SK-N-SH (cell line): ENCODE measurements at regions not wholly inside any gene's neighbourhood (a gene's known extent, or its start where the extent isn't known, plus 50 kb on each side); places are given as distances from the start of the nearest gene placed in this dataset.

ENCODE experiments used
- CTCF ChIA-PET: fragments of 300-600, 350-600 bp; formaldehyde crosslinking; extraction: SDS; loops from one replicate; lab custom pipeline; 2021; lab: Yijun Ruan, JAX
- POLR2A ChIA-PET: fragments of 350-600 bp; sonication (Branson Sonifier 250); formaldehyde crosslinking; extraction: SDS; loops from one replicate; lab custom pipeline; 2020; ENCODE audit warnings: antibody characterized with exemption, inconsistent platforms; lab: Yijun Ruan, JAX
- DNase-seq: peaks from one replicate; pipeline ENCODE4 v3.0.0; 2012
- H2AFZ ChIP-seq: fragments of 200-600 bp; sonication (generic); 2 replicates; pipeline ENCODE4 v1.8.1; 2016; ENCODE audit warnings: antibody characterized with exemption, mild to moderate bottlenecking, low read depth
- H3F3A ChIP-seq: fragments of 200-600 bp; sonication (generic); replicated peaks from 2 replicates; pipeline ENCODE3; 2016; ENCODE audit warnings: antibody characterized with exemption, mild to moderate bottlenecking; ENCODE audit not compliant: insufficient read depth
- H3K27ac ChIP-seq, 2 experiments: fragments of 200-500 bp in 1 of 2; fragments of 200-600 bp in 1 of 2; sonication (Bioruptor generic) in 1 of 2; sonication (generic), shearing (Covaris generic) in 1 of 2; 2 replicates each; pipeline versions ENCODE4 v1.5.1 to v1.6.1; 2014 to 2016; ENCODE audit warnings: low read depth in 2 of 2, inconsistent platforms in 1 of 2, low read length in 1 of 2, mild to moderate bottlenecking in 1 of 2, mixed read lengths in 1 of 2
- H3K27me3 ChIP-seq: fragments of 200-600 bp; sonication (generic), shearing (Covaris generic); 2 replicates; pipeline ENCODE4 v1.6.1; 2016; ENCODE audit warnings: mixed run types; ENCODE audit not compliant: insufficient read depth
- H3K36me3 ChIP-seq, 2 experiments: fragments of 200-500 bp in 1 of 2; fragments of 200-600 bp in 1 of 2; sonication (Bioruptor generic) in 1 of 2; sonication (generic) in 1 of 2; replicated peaks in 1 of 2; 2 replicates each; pipeline versions ENCODE3 to v1.5.1; 2014 to 2016; ENCODE audit warnings: low read length in 1 of 2, mild to moderate bottlenecking in 1 of 2; ENCODE audit not compliant: insufficient read depth in 2 of 2, control insufficient read depth in 1 of 2
- H3K4me1 ChIP-seq, 2 experiments: fragments of 200-500 bp in 1 of 2; fragments of 200-600 bp in 1 of 2; sonication (Bioruptor generic) in 1 of 2; sonication (generic), shearing (Covaris generic) in 1 of 2; 2 replicates each; pipeline versions ENCODE4 v1.5.1 to v1.6.1; 2014 to 2016; ENCODE audit warnings: low read depth in 1 of 2, low read length in 1 of 2, mixed run types in 1 of 2; ENCODE audit not compliant: insufficient read depth in 2 of 2, control insufficient read depth in 1 of 2
- H3K4me2 ChIP-seq: fragments of 200-600 bp; sonication (generic), shearing (Covaris generic); 2 replicates; pipeline ENCODE4 v1.6.1; 2017; ENCODE audit warnings: mixed run types
- H3K4me3 ChIP-seq, 2 experiments: fragments of 200-500 bp in 1 of 2; fragments of 200-600 bp in 1 of 2; sonication (Bioruptor generic) in 1 of 2; sonication (generic), shearing (Covaris generic) in 1 of 2; 2 replicates each; pipeline versions ENCODE4 v1.5.1 to v1.8.1; 2014 to 2016; ENCODE audit warnings: low read depth in 2 of 2, inconsistent platforms in 1 of 2, low read length in 1 of 2, mild to moderate bottlenecking in 1 of 2, mixed read lengths in 1 of 2, moderate library complexity in 1 of 2
- H3K79me2 ChIP-seq: fragments of 200-600 bp; sonication (generic); 2 replicates; pipeline ENCODE4 v1.8.1; 2017; ENCODE audit warnings: mild to moderate bottlenecking; ENCODE audit not compliant: insufficient read depth
- H3K9ac ChIP-seq: fragments of 200-600 bp; sonication (generic); 2 replicates; pipeline ENCODE4 v1.6.1; 2017; ENCODE audit warnings: mixed run types
- H3K9me2 ChIP-seq: fragments of 200-600 bp; sonication (generic); 2 replicates; pipeline ENCODE4 v1.6.1; 2017; ENCODE audit warnings: mixed run types
- H3K9me3 ChIP-seq: fragments of 200-600 bp; sonication (generic); 2 replicates; pipeline ENCODE4 v1.6.1; 2017; ENCODE audit warnings: mixed run types, mild to moderate bottlenecking, moderate library complexity
- H4K20me1 ChIP-seq: fragments of 200-600 bp; sonication (generic); 2 replicates; pipeline ENCODE4 v1.6.1; 2017; ENCODE audit warnings: mild to moderate bottlenecking, mixed run types; ENCODE audit not compliant: insufficient read depth
- CTCF ChIP-seq: fragments of 200-600 bp; sonication (generic); IDR thresholded peaks from 2 replicates; pipeline ENCODE4 v1.6.1; 2017; ENCODE audit warnings: antibody characterized with exemption, mild to moderate bottlenecking, moderate library complexity
- EP300 ChIP-seq, 2 experiments: IDR thresholded peaks; 2 replicates each; pipeline versions ENCODE4 v1.4.0 to v1.6.1; 2012; ENCODE audit warnings: borderline replicate concordance in 1 of 2, low read depth in 1 of 2, low read length in 1 of 2
- EZH2phosphoT487 ChIP-seq: fragments of 200-600 bp; sonication (generic); IDR thresholded peaks from 2 replicates; pipeline ENCODE4 v1.6.1; 2017; ENCODE audit warnings: low read depth, mixed run types, mild to moderate bottlenecking, antibody characterized with exemption, moderate library complexity, borderline replicate concordance
- FOXJ3 ChIP-seq: sonication (generic); formaldehyde crosslinking; IDR thresholded peaks from 2 replicates; pipeline ENCODE4 v1.5.1; 2020; ENCODE audit warnings: mild to moderate bottlenecking, missing genetic modification reagents
- GABPA ChIP-seq: IDR thresholded peaks from 2 replicates; pipeline ENCODE4 v1.4.0; 2012; ENCODE audit warnings: low read depth, mild to moderate bottlenecking
- GATA2 ChIP-seq: sonication (generic); formaldehyde crosslinking; IDR thresholded peaks from 2 replicates; pipeline ENCODE4 v1.5.0; 2020; ENCODE audit warnings: mild to moderate bottlenecking, missing genetic modification reagents
- JUND ChIP-seq: IDR thresholded peaks from 2 replicates; pipeline ENCODE4 v1.4.0; 2012
- MAX ChIP-seq: IDR thresholded peaks from 2 replicates; pipeline ENCODE4 v1.4.0; 2012; ENCODE audit warnings: low read depth
- MXI1 ChIP-seq: IDR thresholded peaks from 2 replicates; pipeline ENCODE4 v1.6.1; 2012; ENCODE audit warnings: mild to moderate bottlenecking, low read depth, low read length, improper control_type of control experiment
- NRF1 ChIP-seq: IDR thresholded peaks from 2 replicates; pipeline ENCODE4 v1.6.1; 2012; ENCODE audit warnings: low read depth, mild to moderate bottlenecking, low read length
- RCOR1 ChIP-seq: fragments of 150-350 bp; IDR thresholded peaks from 2 replicates; pipeline ENCODE4 v1.6.1; 2017; ENCODE audit warnings: antibody characterized with exemption, low read length
- RXRA ChIP-seq: IDR thresholded peaks from 2 replicates; pipeline ENCODE4 v1.4.0; 2012; ENCODE audit warnings: low read depth, mild to moderate bottlenecking, borderline replicate concordance
- SMC3 ChIP-seq: IDR thresholded peaks from 2 replicates; pipeline ENCODE4 v1.6.1; 2012; ENCODE audit warnings: low read depth, low read length, improper control_type of control experiment
- TAF1 ChIP-seq: IDR thresholded peaks from 2 replicates; pipeline ENCODE4 v1.6.1; 2012; ENCODE audit warnings: low read depth, mild to moderate bottlenecking, low read length, moderate library complexity, borderline replicate concordance
- YY1 ChIP-seq: IDR thresholded peaks from 2 replicates; pipeline ENCODE4 v1.4.0; 2012; ENCODE audit warnings: low read depth, mild to moderate bottlenecking
- WGBS: methylation state at CpG from one replicate; pipeline ENCODE4 v1.1.6; 2017; ENCODE audit warnings: low lambda C conversion rate; 5-methylcytosine and 5-hydroxymethylcytosine counted together

GRCh38 chr9:29150606-29151005, 1577.3 kb upstream of the C9orf72 start (continued):
- TF ChIP-seq JUND (no peak), MAX (no peak), EZH2phosphoT487 (no peak)

- H3K9me2 ChIP-seq = no peaks in the 10 kb centered on the region
- H3K4me3 ChIP-seq = no peak overlapping the region
- peaks cover 36% of the 10 kb centered on the region for H4K20me1 ChIP-seq
- H3K27me3 ChIP-seq = no peaks in the 10 kb centered on the region
- H3K4me1 ChIP-seq = peaks cover 6 to 10% of the 10 kb centered on the region in 2 experiments; a peak in 3 of 4 replicates
- no peaks in the 10 kb centered on the region for H3K9me3 ChIP-seq
- 94% methylated on average over 6 of the region's 6 CpGs for WGBS
- no peaks in the 10 kb centered on the region for H3F3A ChIP-seq
- POLR2A ChIA-PET = no interaction called here
- no peak overlapping the region for H3K4me2 ChIP-seq
- H3K36me3 ChIP-seq = peaks cover 0 to 12% of the 10 kb centered on the region in 2 experiments
- CTCF ChIA-PET = no interaction called here
- no peak overlapping the region for H3K9ac ChIP-seq
- DNase-seq = no peak
- H3K79me2 ChIP-seq = peaks cover 92% of the 10 kb centered on the region
- no peak for TF ChIP-seq GABPA
- no peak for TF ChIP-seq MAX
- no peak for TF ChIP-seq JUND
- TF ChIP-seq TAF1 = no peak
- TF ChIP-seq NRF1 = no peak
- TF ChIP-seq MXI1 = no peak
- no peak for TF ChIP-seq SMC3
- TF ChIP-seq YY1 = no peak
- no peak for TF ChIP-seq RXRA
- no peak for TF ChIP-seq FOXJ3 (CRISPR knock-in tag)
- TF ChIP-seq GATA2 = no peak
- no peak for TF ChIP-seq RCOR1
- no peak for TF ChIP-seq EP300 (IDR thresholded peaks at IDR 0.05; ENCODE audit: borderline replicate concordance in 1 of 2, low read depth in 1 of 2, low read length in 1 of 2)
- no peak for TF ChIP-seq CTCF
- no peak overlapping the region for H2AFZ ChIP-seq
- H3K27ac ChIP-seq = no peak overlapping the region; a peak in 1 of 4 replicates
These were observed 1587.6 kb upstream of the C9orf72 start for GRCh38 chr9:29160763-29161353.
